Ramos (cell line): ENCODE measurements at regions not wholly inside any gene's neighbourhood (a gene's known extent, or its start where the extent isn't known, plus 50 kb on each side); places are given as distances from the start of the nearest gene placed in this dataset.
"Not testable (repeated sequence)": the region's sequence is repeated elsewhere in the genome, so short reads cannot be mapped to it uniquely, and the experiment has no call there.

Source experiments
- in situ Hi-C: fragments of 300-500 bp; cut with MboI; formaldehyde crosslinking; loops from one replicate; pipeline ENCODE4 v1.14.3; 2022; ENCODE audit warnings: low sequenced_read_pairs; ENCODE audit not compliant: unreplicated experiment

DNA sequence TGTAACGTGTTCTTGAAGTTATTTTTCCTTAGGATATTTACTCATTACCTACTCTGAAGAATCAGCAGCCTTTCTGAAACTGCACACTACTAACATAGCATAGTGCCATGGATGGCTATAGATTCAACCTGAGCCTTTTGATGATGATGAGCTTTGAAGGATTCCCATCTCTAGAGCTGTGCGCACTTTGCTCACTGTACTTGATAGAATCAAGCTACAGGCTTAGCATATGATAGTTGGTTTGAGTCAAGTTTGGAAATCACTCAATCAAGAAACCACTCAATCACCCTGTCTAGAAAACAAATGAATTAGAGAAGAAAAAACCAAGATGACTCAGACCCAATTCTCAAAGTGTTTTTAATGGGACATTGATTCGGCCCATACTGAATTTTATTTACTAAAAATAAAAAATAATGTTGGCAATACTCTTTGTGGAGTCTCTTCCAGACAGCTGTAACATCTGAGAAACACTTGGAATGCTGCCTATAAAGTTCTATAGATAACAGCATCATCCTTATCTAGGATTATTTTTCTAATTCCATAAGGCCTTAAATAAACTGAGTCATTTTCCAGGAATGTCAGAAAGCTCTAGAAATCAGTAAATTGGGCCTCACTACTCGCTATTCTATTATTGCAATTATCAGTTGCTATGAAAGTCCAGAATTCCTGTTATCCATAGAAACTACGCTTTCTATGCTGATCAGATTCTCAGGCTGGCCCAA, 259.0 kb upstream of the ERBB4 start:
- in situ Hi-C loops: no loop called here

DNA sequence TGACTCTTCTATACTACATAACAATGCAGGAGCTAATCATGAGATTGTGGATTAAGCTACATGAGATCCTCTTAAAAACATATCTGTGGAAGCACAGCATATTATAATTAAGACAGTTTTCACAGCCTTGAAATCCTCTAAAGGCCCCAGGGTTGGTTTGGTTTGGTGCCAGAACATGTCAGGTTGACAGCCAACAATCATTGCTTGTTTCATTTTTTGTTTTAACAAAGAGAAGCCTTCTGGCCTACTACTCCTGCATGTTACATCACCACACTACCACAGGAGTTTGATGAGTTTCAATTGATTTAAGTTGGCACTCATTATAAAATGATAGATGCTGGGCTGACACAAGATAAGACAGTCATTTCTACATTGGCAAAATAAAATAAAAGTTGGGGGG, 255.9 kb upstream of the ERBB4 start:
- in situ Hi-C loops: no loop called here

GRCh38 chr2:212791569-212791968, 253.0 kb upstream of the ERBB4 start:
- in situ Hi-C loops: no loop called here

DNA sequence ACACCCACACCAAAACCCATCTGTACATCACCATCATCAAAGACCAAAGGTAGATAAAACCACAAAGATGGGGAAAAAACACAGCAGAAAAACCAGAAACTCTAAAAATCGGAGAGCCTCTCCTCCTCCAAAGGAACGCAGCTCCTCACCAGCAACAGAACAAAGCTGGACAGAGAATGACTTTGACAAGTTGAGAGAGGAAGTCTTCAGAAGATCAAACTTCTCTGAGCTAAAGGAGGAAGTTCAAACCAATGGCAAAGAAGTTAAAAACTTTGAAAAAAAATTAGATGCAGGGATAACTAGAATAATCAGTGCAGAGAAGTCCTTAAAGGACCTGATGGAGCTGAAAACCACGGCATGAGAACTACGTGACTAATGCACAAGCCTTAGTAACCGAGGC, 247.5 kb upstream of the ERBB4 start:
- in situ Hi-C loops: not testable (repeated sequence)

DNA sequence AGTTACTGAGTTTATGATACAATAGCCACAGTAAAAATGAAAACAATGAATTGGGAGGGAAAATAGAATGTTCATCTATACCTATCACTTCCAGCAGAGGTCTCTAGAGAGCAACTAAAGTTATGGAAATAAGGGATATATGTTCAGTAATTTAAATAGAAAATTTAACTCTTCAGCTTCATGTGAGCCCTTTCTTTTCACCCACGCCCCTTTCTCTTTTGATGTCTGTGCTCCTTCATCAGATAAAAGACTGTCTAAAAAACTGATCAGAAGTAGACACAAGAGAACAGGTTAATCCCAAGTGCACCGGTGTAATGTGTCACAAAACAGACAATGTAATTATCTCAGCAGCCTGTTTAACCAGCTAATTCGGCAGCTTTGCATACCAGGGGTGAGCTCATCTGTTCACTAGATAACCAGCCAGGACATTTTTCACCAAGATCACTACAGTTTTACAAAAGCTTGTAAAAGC, 238.5 kb upstream of the ERBB4 start:
- in situ Hi-C loops: no loop called here

DNA sequence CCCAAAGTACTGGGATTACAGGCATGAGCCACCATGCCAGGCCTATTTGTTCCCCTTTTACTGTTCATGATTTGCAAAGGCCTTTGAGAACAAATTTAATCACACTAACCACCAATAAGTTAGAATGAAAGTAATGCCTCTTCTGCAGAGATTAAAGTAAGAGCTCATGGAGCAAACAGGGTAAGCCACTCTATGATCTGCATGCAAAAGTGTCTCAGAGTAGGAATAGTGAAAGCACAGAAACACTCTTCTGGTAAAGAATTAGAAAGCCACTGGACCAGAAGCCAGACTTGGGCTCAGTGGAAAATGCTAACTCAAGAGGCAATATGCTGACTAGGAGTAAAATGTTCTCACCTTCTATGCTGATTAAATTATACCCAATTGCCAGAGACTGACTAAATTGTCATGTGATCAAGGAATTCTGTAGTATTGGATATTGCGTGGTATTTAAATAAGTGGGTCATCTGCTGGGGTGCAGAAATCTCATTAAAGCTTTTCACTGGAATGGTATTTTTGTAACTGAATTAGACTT, 235.3 kb upstream of the ERBB4 start:
- in situ Hi-C loops: no loop called here

- in situ Hi-C loops: no loop called here
These were observed 231.6 kb upstream of the ERBB4 start for GRCh38 chr2:212770240-212770639.

DNA sequence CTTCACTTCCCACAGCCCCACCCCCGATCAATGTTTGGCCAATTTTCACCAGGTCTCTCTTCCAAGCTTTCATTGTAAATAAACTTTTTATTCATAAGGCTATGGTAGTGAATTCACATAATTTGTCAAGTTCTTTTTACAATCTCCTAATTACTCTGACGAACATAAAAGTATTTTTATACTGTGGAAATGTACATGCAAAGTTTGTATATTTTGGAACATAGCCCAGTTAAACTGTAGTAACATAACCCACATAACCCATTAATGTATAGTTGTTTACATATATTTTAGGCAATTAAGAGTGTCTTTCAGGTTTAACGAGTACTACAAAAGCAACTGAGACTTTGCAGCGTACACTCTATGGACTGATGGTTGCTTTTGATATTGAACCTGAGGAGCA, 228.3 kb upstream of the ERBB4 start:
- in situ Hi-C loops: no loop called here

- in situ Hi-C loops: no loop called here
These were observed 214.2 kb upstream of the ERBB4 start for GRCh38 chr2:212752730-212753351.

GRCh38 chr2:212745359-212745758, 206.8 kb upstream of the ERBB4 start:
- in situ Hi-C loops: no loop called here

DNA sequence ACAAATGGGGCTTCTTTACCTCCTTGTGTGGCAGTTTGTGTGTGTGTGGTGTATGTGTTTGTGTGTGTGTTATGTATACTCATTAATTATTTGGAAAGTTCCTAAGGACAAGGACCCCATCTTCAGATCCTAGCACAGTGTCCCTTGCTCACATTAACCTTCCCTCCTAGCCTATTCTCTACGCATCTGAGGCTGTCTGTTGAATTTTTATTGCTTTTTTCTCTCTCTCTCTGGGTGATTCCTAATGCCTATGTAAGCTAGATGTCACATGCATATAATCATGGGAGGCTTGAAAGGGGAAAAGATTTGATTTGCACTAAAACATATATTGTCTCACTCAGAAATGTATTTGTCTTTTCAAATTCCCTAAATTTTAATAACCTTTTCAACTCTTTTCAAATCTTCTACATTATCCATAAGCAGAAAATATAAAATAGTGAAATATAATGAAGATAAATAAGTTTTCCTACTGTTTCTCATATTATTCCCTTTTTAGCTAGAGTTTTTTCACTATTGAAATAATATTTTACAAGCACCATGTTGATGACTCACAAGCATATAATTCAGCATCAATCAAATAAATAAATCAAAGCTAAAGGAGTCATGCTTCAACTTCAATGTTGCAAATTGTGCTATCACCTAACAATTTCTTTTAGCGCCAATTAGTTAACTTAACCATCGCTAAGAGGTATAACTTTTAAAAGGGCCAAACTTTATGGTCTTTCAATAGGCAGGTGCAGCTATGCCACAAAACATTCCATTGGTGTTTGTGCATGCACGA, 199.0 kb upstream of the ERBB4 start:
- in situ Hi-C loops: no loop called here

GRCh38 chr2:212736385-212736726, 197.8 kb upstream of the ERBB4 start:
- in situ Hi-C loops: no loop called here

DNA sequence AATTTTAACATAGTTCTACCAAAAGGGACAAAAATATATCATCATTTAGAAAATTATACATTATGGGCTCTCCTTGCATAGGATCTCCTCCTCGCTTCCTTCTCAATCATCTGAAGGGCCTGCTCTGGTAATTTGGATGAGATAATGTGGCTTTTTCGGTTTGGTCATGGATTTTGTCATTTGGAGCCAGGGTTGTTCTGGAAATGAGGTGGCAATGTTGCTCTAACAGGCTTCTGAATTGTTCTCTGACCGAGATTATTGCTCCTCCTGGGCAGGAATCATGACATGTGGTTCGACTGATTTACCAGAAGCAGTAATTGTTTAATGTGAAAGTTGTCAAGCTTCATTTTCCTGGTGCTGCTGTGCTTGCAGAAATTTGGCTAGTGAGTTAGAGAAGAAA, 194.7 kb upstream of the ERBB4 start:
- in situ Hi-C loops: no loop called here

- in situ Hi-C loops: no loop called here
These were observed 194.3 kb upstream of the ERBB4 start for GRCh38 chr2:212732860-212733259.

DNA sequence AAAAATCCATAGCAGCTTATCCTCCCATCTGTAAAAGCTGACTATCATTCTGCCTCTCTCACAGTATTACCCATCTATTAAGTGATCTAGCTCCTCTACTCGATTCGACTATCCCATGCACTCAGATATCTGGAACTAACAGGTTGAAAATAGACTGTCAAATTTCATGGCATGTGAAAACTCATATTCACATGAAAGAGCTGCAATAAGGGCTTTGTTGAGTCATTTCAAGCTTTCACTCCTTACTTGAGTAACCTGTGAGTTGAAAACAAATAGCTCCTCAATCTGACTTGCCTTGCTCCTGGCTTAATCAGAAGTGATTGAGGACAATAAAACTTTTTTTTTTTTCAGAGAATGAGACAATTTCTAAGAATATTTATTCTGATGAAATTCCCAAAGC, 192.4 kb upstream of the ERBB4 start:
- in situ Hi-C loops: no loop called here

GRCh38 chr2:212728717-212729116, 190.1 kb upstream of the ERBB4 start:
- in situ Hi-C loops: no loop called here

- in situ Hi-C loops: no loop called here
These were observed 189.1 kb upstream of the ERBB4 start for GRCh38 chr2:212727751-212728150.

DNA sequence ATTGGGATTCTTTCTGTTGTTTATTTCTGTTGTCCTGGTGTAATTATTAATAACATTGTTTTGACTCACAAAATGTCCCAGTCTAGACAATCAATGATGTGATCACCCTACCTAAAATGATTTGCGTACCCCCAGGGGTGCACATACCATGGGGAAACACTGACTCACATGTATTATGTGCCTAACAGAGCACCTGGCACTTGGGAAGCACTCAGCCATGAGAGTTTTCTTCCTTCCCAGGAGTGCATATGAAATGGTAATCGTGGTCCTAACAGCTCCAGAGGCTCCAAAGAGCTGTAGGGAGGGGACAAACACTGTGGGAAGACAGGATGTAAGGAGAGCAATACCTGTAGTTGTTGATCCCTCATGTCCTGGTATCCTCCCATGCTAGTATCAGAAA, 187.8 kb upstream of the ERBB4 start:
- in situ Hi-C loops: no loop called here

- in situ Hi-C loops: no loop called here
These were observed 186.6 kb upstream of the ERBB4 start for GRCh38 chr2:212725180-212725579.

DNA sequence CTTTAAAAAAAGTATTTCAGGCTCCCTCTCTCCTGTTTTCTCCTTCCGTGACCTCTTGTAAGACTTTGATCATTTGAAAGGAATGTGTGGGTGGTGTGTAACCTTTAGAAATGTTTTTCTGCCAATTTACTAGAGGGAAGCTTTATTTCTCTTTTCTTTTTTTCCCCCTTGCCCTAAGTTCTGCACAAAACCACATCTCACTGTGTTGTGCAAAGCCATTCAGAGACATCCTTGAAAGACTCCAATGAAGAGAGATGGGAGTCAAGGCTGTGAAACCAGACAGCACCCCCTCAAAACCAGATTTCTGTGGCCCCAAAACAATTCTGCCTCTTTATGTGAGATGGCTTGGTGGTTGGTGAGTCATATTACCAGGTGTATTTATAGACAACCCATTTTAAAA, 184.6 kb upstream of the ERBB4 start:
- in situ Hi-C loops: no loop called here

DNA sequence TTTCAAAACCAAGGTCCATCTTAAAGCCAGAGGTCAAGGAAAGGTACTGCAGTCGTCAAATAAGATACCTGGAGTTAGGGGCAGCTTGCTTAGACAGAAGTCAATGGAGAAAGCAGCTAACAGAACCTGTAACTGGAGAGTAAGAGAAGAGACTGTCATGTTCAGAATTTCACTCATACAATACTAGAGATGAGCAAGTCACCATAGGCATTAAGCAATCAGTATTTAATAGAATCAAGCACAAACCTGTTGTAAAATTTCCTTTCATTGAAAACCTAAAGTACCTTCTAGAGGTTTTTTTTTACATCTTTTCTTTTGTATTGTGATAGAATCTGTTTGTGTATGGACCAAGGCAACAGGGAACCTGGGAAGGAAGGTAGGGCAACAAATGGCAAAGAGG, 183.4 kb upstream of the ERBB4 start:
- in situ Hi-C loops: no loop called here
